G401.6 (cell line): ENCODE measurements at regions not wholly inside any gene's neighbourhood (a gene's known extent, or its start where the extent isn't known, plus 50 kb on each side); places are given as distances from the start of the nearest gene placed in this dataset.

ENCODE experiments used
- FAIRE-seq: peaks from 2 replicates; lab custom pipeline; 2012; peaks lifted over from hg19 to GRCh38; lab: Jason Lieb, UNC

GRCh38 chr1:47554082-47554481, 116.2 kb downstream of the FOXD2 start:
- no peak for FAIRE-seq

- FAIRE-seq: no peak
These were observed 117.1 kb downstream of the FOXD2 start for GRCh38 chr1:47554901-47555300.

- no peak for FAIRE-seq
These were observed 117.5 kb downstream of the FOXD2 start for GRCh38 chr1:47555306-47555705.

DNA sequence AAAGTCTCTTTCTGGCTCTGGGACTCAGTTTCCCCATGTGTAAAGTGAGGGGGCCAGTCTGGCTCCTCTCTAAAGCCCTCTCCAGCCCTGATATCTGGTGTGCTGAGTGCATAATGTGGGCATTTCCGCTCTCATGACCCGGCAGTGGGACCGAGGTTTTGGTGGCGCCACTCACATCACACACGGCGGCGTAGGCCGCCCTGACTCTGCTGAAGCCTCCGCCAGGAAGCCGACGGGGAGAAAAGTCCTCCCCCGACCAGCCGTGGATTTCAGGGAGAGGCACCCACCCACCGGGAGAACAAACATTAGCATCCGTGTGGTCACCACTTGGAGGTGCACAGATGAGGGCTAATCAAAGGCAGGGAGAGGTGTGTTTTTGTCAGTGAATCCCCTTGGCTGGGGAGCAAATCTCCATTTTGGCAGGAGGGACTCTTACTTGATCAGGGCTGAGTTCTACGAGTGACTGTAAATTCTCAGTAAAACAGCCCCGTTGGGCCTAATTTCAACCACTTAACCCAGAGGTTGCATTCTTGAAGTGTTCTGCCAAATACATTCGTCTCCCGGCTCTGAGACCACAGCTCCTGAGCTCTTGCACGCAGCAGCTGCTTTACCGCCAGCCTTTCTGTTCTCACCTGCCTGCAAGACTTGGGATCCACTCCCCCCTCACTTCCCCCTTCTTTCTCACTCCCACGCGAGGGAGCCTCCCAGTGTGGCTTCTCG, 118.2 kb downstream of the FOXD2 start:
- FAIRE-seq: no peak

GRCh38 chr1:47557066-47557465, 119.2 kb downstream of the FOXD2 start:
- no peak for FAIRE-seq

GRCh38 chr1:47558601-47559593, 121.1 kb downstream of the FOXD2 start:
- FAIRE-seq: no peak

DNA sequence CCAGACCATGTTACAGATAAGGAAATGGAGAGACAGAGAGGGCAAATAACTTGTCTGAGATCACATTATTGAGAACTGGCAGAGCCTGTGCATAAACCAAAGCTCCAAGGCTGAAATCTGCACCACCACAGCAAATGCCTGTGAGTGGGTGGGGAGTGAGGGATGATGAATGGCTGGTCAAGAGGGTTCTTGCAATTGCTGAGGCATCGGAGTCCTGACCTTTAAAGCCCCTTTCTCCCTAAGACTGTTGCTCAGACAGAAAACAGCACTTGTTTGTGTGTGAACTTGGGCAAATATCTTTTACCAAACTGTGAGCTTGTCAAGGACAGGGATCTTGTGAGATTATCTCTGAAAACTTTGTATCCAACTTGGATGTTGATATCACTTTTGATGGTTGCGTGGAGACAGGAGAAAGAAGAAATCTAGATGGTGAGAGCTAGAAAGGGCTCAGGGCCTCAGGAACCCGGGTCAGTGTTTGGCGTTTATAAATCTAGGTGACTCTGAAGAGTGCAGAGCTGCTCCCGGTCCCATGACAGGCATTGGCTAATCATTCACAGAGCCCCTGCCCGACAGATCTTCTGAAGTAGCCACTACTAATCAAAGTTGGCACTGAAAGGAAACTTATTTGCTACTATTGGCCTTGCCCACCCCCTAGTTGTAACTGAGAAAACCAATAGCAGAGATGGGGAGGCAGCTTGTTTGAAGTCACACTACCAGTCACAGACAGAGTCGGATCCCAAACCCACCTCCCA, 122.3 kb downstream of the FOXD2 start:
- FAIRE-seq: no peak

DNA sequence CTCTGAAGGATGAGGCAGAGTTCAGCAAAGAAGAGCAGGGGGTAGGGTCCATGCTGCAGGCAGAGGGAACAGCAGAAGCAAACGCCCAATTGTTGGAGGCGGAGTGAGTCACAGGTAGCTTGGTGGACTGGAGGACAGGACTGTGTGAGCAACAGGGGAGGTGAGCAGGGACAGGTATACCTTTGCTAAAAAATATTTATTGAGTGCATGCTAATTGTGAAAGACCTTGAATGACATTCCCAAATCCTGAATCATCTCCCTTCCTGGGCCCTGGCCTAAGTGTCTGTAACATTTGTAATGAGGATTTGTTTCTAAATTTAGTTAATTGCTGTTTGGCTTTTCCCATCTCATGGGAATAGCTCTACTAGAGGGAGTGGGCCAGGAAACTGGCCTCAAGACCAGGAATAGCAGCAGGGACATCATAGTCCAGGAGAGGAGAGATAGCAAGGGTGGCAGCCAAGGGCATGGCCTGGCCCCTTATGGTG, 123.7 kb downstream of the FOXD2 start:
- FAIRE-seq: no peak

GRCh38 chr1:47562147-47562546, 124.3 kb downstream of the FOXD2 start:
- FAIRE-seq: no peak

GRCh38 chr1:47562799-47563198, 125.0 kb downstream of the FOXD2 start:
- no peak for FAIRE-seq

DNA sequence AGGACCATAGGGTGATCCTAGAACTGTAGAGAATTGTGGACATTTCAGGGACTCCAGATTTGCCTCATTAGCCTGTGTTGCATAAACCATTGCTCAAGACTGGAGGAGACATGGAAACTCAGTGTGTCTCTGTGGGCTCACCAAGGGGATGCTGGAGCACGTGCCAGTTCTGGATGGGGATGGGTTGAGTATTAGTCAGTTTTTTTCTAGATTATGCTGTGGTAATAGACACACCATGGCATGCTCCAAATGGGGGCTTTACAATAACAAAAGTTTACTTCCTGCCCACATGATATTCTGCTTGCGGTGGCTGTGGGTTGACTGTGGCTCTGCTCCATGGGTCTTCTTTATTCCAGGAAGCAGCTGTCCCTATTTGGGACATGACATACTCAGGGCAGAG, 125.4 kb downstream of the FOXD2 start:
- FAIRE-seq: no peak

GRCh38 chr1:47564570-47564969, 126.7 kb downstream of the FOXD2 start:
- no peak for FAIRE-seq

DNA sequence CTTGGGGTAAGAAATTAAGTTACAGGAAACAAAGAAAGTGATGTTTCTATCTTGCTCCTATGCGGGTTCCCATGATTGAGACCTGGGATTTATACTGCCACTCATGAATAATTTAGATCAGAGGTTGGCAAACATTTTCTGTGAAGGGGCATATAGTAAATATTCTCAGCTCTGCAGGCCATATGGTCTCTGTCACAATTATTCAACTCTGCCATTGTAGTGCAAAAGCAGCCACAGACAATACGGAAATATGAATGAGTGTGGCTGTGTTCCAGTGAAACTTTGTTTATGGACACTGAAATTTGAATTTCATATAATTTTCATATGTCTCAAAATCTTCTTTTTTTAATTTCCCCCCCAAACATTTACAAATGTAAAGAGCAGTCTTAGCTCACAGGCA, 127.2 kb downstream of the FOXD2 start:
- FAIRE-seq: no peak

DNA sequence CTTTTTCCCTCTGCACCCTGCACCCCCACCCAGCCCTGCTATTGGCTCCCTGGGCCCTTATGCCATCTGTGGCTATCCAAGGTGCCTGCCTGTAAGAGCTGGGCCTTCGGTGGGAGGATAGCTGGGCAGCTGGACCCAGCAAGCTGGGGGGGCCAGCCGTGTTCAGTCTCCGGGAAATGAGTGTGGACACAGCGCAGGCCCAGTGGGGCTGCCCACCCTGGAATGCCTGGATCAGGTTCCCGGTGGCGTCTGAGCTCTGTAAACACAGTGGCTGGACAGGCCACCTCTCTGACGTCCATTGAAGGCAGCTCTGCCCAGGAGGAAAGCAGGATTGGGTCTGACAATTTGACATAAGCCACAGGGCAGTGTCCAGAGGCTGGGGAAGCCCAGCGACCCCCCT, 127.8 kb downstream of the FOXD2 start:
- no peak for FAIRE-seq

DNA sequence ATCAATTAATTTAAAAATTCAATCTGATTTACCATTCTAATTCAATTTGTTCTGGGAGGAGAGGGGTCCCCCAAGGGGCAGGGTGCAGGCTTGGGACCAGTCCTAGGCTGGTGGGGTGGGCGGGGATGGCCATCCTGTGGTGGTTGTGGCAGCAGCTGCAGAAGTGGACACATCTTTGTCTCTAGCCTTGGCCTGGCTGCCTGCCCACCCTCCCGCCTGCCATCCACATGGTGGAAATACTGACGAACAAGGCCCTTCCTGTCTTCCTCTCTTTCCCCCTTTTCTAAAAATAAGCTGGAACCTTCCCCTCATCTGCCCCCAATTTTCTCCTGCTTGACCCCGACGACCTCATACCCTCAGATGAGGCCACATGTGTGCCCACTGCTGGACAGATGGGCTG, 130.9 kb downstream of the FOXD2 start:
- FAIRE-seq: no peak

DNA sequence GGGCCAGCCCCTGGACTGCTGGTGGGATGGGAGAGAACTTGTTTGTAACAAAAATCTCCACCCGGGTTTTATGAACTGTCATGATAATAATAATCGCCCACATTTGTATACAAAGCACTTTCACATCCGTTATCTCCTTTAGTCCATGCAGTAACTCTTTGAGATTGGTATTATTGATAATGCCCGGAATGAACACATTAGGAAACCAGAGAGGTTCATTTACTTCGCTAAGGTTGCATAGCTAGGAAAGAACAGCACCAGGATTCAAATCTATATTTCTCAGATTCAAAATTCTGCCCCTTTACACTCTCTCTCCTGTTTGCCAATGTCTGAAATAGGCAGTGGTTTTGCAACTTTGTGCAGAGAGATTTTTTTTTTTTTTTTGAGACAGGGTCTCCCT, 131.4 kb downstream of the FOXD2 start:
- FAIRE-seq: no peak

- FAIRE-seq: no peak
These were observed 132.0 kb downstream of the FOXD2 start for GRCh38 chr1:47569681-47570470.

- FAIRE-seq: no peak
These were observed 133.3 kb downstream of the FOXD2 start for GRCh38 chr1:47571161-47571560.

GRCh38 chr1:47571952-47572351, 134.1 kb downstream of the FOXD2 start:
- FAIRE-seq: no peak

DNA sequence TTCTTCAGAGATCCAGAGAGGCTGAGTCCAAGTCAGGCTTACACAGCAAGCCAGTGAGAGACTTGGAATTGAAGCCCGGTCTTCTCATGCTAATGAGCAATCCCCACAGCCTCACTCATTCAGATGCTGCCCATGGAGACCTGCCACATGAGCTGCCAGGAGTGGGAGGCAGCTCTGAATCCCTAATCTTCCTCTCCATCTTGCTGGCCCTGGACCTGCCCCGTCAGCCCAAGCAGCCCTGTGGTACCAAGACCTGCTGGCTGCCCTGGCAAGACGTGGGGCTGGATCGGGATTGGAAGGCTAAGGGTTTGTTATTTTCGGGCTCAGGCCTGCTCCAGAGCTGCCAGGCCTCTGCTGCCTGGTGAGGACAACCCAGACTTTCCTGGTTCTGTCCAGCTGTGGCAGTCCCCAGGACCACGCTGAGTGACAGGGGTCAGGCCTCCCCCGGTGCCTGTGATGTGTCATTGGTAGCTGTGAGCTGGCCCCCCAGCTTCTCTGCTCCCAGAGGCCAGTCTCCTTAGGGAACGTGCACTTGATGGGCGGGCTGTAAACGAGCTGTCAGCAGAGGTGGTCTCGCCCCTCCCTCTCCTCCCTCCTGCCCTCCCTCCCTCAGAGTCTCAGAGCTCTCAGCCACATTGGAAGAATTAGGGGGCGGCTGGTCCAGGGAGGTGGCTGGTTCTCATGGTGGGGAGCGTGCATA, 135.0 kb downstream of the FOXD2 start:
- no peak for FAIRE-seq
